22Rv1 (cell line): ENCODE measurements at regions not wholly inside any gene's neighbourhood (a gene's known extent, or its start where the extent isn't known, plus 50 kb on each side); places are given as distances from the start of the nearest gene placed in this dataset.

ENCODE experiments used
- ZFX ChIP-seq: fragments of 450-650 bp; IDR thresholded peaks from 2 replicates; pipeline ENCODE4 v1.6.1; 2017; ENCODE audit warnings: antibody characterized with exemption, borderline replicate concordance
- TF ChIP-seq, protein P1 (sequence below): fragments of 450-650 bp; IDR thresholded peaks from 2 replicates; pipeline ENCODE4 v1.5.1; 2017; ENCODE audit warnings: mild to moderate bottlenecking

DNA sequence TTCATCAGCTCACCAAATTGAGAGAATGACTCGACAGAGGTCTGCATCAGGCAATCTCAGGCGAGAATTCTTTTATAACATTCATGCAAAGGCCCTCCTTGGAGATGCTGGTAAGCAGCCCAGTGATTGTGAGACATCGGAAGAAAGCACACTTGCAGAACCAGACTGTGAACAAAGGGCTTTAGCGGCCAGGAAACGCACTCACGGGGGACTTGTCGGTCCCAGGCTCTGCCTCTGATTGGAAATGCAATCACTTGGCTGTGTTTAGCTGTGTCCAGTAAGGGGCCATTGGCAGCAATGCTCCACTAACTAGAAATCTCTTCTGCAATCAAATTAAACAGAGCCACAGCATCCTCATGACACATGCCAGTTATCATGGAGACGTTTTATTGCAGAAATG, 226.7 kb upstream of the CDH13 start:
- TF ChIP-seq, protein P1, sequence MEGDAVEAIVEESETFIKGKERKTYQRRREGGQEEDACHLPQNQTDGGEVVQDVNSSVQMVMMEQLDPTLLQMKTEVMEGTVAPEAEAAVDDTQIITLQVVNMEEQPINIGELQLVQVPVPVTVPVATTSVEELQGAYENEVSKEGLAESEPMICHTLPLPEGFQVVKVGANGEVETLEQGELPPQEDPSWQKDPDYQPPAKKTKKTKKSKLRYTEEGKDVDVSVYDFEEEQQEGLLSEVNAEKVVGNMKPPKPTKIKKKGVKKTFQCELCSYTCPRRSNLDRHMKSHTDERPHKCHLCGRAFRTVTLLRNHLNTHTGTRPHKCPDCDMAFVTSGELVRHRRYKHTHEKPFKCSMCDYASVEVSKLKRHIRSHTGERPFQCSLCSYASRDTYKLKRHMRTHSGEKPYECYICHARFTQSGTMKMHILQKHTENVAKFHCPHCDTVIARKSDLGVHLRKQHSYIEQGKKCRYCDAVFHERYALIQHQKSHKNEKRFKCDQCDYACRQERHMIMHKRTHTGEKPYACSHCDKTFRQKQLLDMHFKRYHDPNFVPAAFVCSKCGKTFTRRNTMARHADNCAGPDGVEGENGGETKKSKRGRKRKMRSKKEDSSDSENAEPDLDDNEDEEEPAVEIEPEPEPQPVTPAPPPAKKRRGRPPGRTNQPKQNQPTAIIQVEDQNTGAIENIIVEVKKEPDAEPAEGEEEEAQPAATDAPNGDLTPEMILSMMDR = no peak
- TF ChIP-seq ZFX = no peak
